ENCODE measurements at regions not wholly inside any gene's neighbourhood (a gene's known extent, or its start where the extent isn't known, plus 50 kb on each side); places are given as distances from the start of the nearest gene placed in this dataset.

GRCh38 chr6:163766936-163767335, 352.4 kb downstream of the QKI start:
- Histone ChIP-seq H3K23ac (ENCODE audit: low read depth, low read length) (no peak overlapping the region), H3K9ac (ENCODE audit: low read depth, low read length) (no peak overlapping the region), H2BK20ac (ENCODE audit: low read depth, low read length) (no peak overlapping the region), H3K36me3 (ENCODE audit: control insufficient read depth, insufficient read depth, low read length) (no peaks in the 10 kb centered on the region), H3K27me3 (ENCODE audit: control insufficient read depth, insufficient read depth, low read length) (no peaks in the 10 kb centered on the region), H2BK5ac (ENCODE audit: low read depth, low read length, poor library complexity, severe bottlenecking) (no peak overlapping the region), H3K14ac (replicated peaks; ENCODE audit: low read depth, low read length) (no peak overlapping the region), H3K27ac (ENCODE audit: insufficient read depth, low read length) (no peak overlapping the region), H3K4me3 (ENCODE audit: insufficient read depth, low read depth, low read length) (no peak overlapping the region), H3K56ac (ENCODE audit: extremely low read depth, insufficient read depth, low read length) (no peak overlapping the region), H3K9me1 (ENCODE audit: insufficient read depth, low read length) (no peaks in the 10 kb centered on the region), H3K9me3 (ENCODE audit: control insufficient read depth, insufficient read depth, low read length) (no peaks in the 10 kb centered on the region), H2AK5ac (ENCODE audit: low read depth, low read length) (no peak overlapping the region), H4K8ac (ENCODE audit: low read depth in 2 of 2, low read length in 2 of 2) (no peak overlapping the region), H4K5ac (ENCODE audit: low read depth, low read length) (no peak overlapping the region), H3K4me1 (ENCODE audit: control insufficient read depth, insufficient read depth, low read length) (peaks cover 2% of the 10 kb centered on the region; the same call in 1 of the 2 replicates), H4K20me1 (ENCODE audit: insufficient read depth, low read length) (no peaks in the 10 kb centered on the region), H3K18ac (ENCODE audit: low read depth, low read length) (no peak overlapping the region), H4K91ac (ENCODE audit: insufficient read depth, low read depth, low read length) (no peak overlapping the region), H2AFZ (replicated peaks; ENCODE audit: low read length, poor library complexity) (no peak overlapping the region), H2BK15ac (ENCODE audit: low read depth, low read length) (no peak overlapping the region), H2AK9ac (replicated peaks; ENCODE audit: low read depth, low read length, poor library complexity) (no peak overlapping the region), H2BK120ac (ENCODE audit: low read depth, low read length) (no peak overlapping the region), H3K79me1 (ENCODE audit: low read depth in 1 of 2, low read length in 2 of 2) (no peaks in the 10 kb centered on the region), H3K4me2 (ENCODE audit: low read depth, low read length) (no peak overlapping the region), H3K4ac (ENCODE audit: low read depth, low read length) (no peak overlapping the region)
- intact Hi-C loops (cut with micrococcal nuclease) = no loop called here
- dilution Hi-C loops (cut with HindIII; ENCODE audit: low sequenced_read_pairs, unreplicated experiment) = no loop called here
- in situ Hi-C loops (cut with MboI; ENCODE audit: low sequenced_read_pairs) = no loop called here
- ATAC-seq (ENCODE audit: low read depth) (no peak), DNase-seq (no peak)
- no TSS peak for BruUV-seq (replicated peaks)
- WGBS, 2 experiments (ENCODE audit: extremely low coverage in 2 of 2, insufficient read length in 1 of 2) = no CpG with 5 or more reads among the region's 2 CpGs
- ChIA-PET CTCF (interaction anchor here (0.6 kb wide), 1 partner anchor 351 kb away, joined by 7 read pairs; no protein-coding TSS in a partner anchor), POLR2A (ENCODE audit: unreplicated experiment) (no interaction called here)
- TF ChIP-seq SMC3 (IDR thresholded peaks at IDR 0.05; ENCODE audit: low read depth, low read length) (no peak), MAFK (IDR thresholded peaks at IDR 0.05; ENCODE audit: low read depth, low read length) (no peak), CTCF (conservative IDR thresholded peaks at IDR 0.05; ENCODE audit: low read depth, low read length) (no peak), ELK1 (IDR thresholded peaks at IDR 0.05; ENCODE audit: borderline replicate concordance, low read depth, low read length) (no peak), POLR2A (IDR thresholded peaks at IDR 0.05; ENCODE audit: low read depth, low read length) (no peak)

Data from IMR-90 (cell line).